Ishikawa (cell line): ENCODE measurements at regions not wholly inside any gene's neighbourhood (a gene's known extent, or its start where the extent isn't known, plus 50 kb on each side); places are given as distances from the start of the nearest gene placed in this dataset.

ENCODE experiments used
- CEBPB ChIP-seq: IDR thresholded peaks from 2 replicates; pipeline ENCODE4 v1.6.1; 2012
- CREB1 ChIP-seq: IDR thresholded peaks from 2 replicates; pipeline ENCODE4 v1.6.1; 2012; ENCODE audit warnings: low read depth
- EGR1 ChIP-seq: IDR thresholded peaks from 2 replicates; pipeline ENCODE4 v1.6.1; 2012
- EP300 ChIP-seq: IDR thresholded peaks from 2 replicates; pipeline ENCODE4 v1.6.1; 2012; ENCODE audit warnings: borderline replicate concordance
- FOXM1 ChIP-seq: IDR thresholded peaks from 2 replicates; pipeline ENCODE4 v1.6.1; 2012; ENCODE audit warnings: low read depth, borderline replicate concordance
- MAX ChIP-seq: IDR thresholded peaks from 2 replicates; pipeline ENCODE4 v1.6.1; 2012
- NFIC ChIP-seq: IDR thresholded peaks from 2 replicates; pipeline ENCODE4 v1.6.1; 2012
- RAD21 ChIP-seq: IDR thresholded peaks from 2 replicates; pipeline ENCODE4 v1.6.1; 2012; ENCODE audit warnings: low read depth
- REST ChIP-seq: IDR thresholded peaks from 2 replicates; pipeline ENCODE4 v1.6.1; 2012; ENCODE audit warnings: low read depth, mild to moderate bottlenecking
- TAF1 ChIP-seq: IDR thresholded peaks from 2 replicates; pipeline ENCODE4 v1.6.1; 2012; ENCODE audit warnings: low read depth, mild to moderate bottlenecking
- TCF12 ChIP-seq: IDR thresholded peaks from 2 replicates; pipeline ENCODE4 v1.6.1; 2012; ENCODE audit warnings: low read depth
- TEAD4 ChIP-seq: IDR thresholded peaks from 2 replicates; pipeline ENCODE4 v1.6.1; 2012
- USF1 ChIP-seq: IDR thresholded peaks from 2 replicates; pipeline ENCODE4 v1.6.1; 2012
- YY1 ChIP-seq: IDR thresholded peaks from 2 replicates; pipeline ENCODE4 v1.6.1; 2012; ENCODE audit warnings: low read depth
- ZBTB7A ChIP-seq: IDR thresholded peaks from 2 replicates; pipeline ENCODE4 v1.6.1; 2012; ENCODE audit warnings: low read depth

- TF ChIP-seq REST (no peak), TEAD4 (peak; percentile 69)
Observed at GRCh38 chr12:59937148-59937547, 341.3 kb downstream of the SLC16A7 start.

GRCh38 chr12:59938190-59938962 lies 342.5 kb downstream of the SLC16A7 start:
- TF ChIP-seq NFIC, result no peak

GRCh38 chr12:59940631-59941342 lies 345.0 kb downstream of the SLC16A7 start:
- TF ChIP-seq USF1 (no peak), ZBTB7A (no peak), TEAD4 (peak; percentile 70)

- no peak for TF ChIP-seq ZBTB7A
- TF ChIP-seq FOXM1, result no peak
- TF ChIP-seq TCF12, result no peak
- TF ChIP-seq CEBPB, result no peak
- TF ChIP-seq MAX, result no peak
- TF ChIP-seq TEAD4, result no peak
- no peak for TF ChIP-seq RAD21
- TF ChIP-seq EGR1, result no peak
- no peak for TF ChIP-seq REST
- TF ChIP-seq YY1, result no peak
- no peak for TF ChIP-seq TAF1
- no peak for TF ChIP-seq NFIC
- no peak for TF ChIP-seq CREB1
- TF ChIP-seq USF1, result no peak
- no peak for TF ChIP-seq EP300
Observed at GRCh38 chr12:59941461-59941860, 345.6 kb downstream of the SLC16A7 start.

- TF ChIP-seq ZBTB7A (no peak), USF1 (no peak), CREB1 (no peak), REST (no peak), CEBPB (no peak), YY1 (no peak), EGR1 (no peak), RAD21 (no peak), TCF12 (no peak), MAX (no peak), EP300 (no peak)
Observed at GRCh38 chr12:59944177-59944576, 348.3 kb downstream of the SLC16A7 start.
